Ectodermal cell (in vitro differentiated cells): ENCODE measurements at regions not wholly inside any gene's neighbourhood (a gene's known extent, or its start where the extent isn't known, plus 50 kb on each side); places are given as distances from the start of the nearest gene placed in this dataset.

Experiments used
- H3K27ac ChIP-seq: 2 replicates; pipeline ENCODE4 v1.7.0; 2013; ENCODE audit warnings: mild to moderate bottlenecking, low read depth, low read length; ENCODE audit not compliant: insufficient read depth, poor library complexity, severe bottlenecking
- H3K27me3 ChIP-seq: 2 replicates; pipeline ENCODE4 v1.7.0; 2013; ENCODE audit warnings: mild to moderate bottlenecking, low read length; ENCODE audit not compliant: insufficient read depth, control insufficient read depth, poor library complexity, severe bottlenecking
- H3K36me3 ChIP-seq: one replicate; pipeline ENCODE4 v1.7.0; 2013; ENCODE audit warnings: low read length; ENCODE audit not compliant: control insufficient read depth, insufficient read depth
- H3K4me1 ChIP-seq: one replicate; pipeline ENCODE4 v1.7.0; 2013; ENCODE audit warnings: low read length; ENCODE audit not compliant: control insufficient read depth, insufficient read depth
- H3K4me3 ChIP-seq: 2 replicates; pipeline ENCODE4 v1.7.0; 2013; ENCODE audit warnings: low read depth, low read length, control low read depth; ENCODE audit not compliant: insufficient read depth
- H3K9me3 ChIP-seq: 2 replicates; pipeline ENCODE4 v1.7.0; 2013; ENCODE audit warnings: mild to moderate bottlenecking, low read length, moderate library complexity; ENCODE audit not compliant: control insufficient read depth
- WGBS, 2 experiments: methylation state at CpG; one replicate each; pipeline ENCODE4 v1.1.7; 2013; ENCODE audit warnings: missing lambda C conversion rate in 2 of 2; 5-methylcytosine and 5-hydroxymethylcytosine counted together

DNA sequence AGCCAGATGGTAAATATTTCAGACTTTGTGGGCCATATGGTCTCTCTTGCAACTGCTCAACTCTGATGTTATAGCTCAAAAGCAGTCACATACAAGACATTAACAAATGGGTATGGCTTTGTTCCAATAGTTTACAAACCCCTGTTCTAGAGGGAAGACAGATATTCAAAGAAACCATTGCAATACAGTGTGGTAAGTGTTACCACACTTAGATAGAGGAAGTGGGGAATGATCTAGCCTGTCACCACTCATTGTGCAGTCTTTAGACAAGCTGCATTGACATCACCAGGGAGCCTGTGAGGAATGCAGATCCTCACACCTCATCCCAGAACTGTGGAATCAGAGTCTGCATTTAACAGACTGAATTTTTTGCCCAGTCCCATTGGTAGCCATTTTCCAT lies 80.0 kb upstream of the RGS6 start:
- H3K27me3 ChIP-seq = no peaks in the 10 kb centered on the region
- no peak overlapping the region for H3K4me3 ChIP-seq
- H3K36me3 ChIP-seq = no peaks in the 10 kb centered on the region
- H3K4me1 ChIP-seq = peaks cover 5% of the 10 kb centered on the region
- no peak overlapping the region for H3K27ac ChIP-seq
- H3K9me3 ChIP-seq = no peaks in the 10 kb centered on the region

DNA sequence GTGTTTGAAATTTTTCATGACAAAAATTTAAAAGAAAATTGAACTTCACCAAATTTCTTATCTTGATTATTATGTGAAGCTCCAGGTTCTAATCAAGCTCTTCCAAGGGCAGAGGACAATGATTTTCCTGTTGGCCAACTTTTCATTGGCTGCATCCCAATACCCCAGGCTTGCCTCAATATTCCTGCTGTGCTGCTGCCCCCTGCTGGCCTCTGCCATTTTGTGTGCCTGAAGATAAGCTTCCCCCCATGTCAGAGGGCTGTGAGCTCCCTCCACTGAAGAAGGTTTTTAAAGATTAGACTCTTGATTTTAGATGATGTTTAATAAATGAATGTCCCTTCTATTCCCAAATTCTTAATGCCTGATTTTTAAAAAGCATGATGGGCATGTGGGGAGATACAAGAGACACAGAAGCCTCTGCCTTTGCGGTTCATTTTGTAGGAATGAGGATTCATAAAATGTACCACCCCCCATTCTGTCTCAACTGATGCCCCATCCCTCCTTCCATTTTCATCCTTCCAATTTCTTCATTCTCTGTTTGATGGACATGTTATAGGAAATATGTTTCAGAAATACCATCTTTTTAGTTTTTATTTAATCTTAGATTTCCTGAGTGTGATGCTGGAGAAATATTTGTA lies 76.7 kb upstream of the RGS6 start:
- Histone ChIP-seq H3K9me3 (no peaks in the 10 kb centered on the region), H3K4me1 (peaks cover 5% of the 10 kb centered on the region), H3K4me3 (no peak overlapping the region), H3K27ac (no peak overlapping the region), H3K27me3 (no peaks in the 10 kb centered on the region), H3K36me3 (no peaks in the 10 kb centered on the region)
- 100% methylated on average over 1 of the region's 1 CpG; no CpG with 5 or more reads in 1 of the 2 experiments for WGBS, 2 experiments

- no peaks in the 10 kb centered on the region for H3K36me3 ChIP-seq
- H3K27me3 ChIP-seq = no peaks in the 10 kb centered on the region
- H3K4me1 ChIP-seq = peaks cover 5% of the 10 kb centered on the region
- no peak overlapping the region for H3K4me3 ChIP-seq
- 88 to 92% methylated on average over 9 of the region's 9 CpGs for WGBS, 2 experiments
- H3K27ac ChIP-seq = no peak overlapping the region
- no peaks in the 10 kb centered on the region for H3K9me3 ChIP-seq
These were observed 75.9 kb upstream of the RGS6 start for GRCh38 chr14:71856199-71856919.

- Histone ChIP-seq H3K27ac (no peak overlapping the region), H3K27me3 (no peaks in the 10 kb centered on the region), H3K4me3 (no peak overlapping the region), H3K4me1 (no peaks in the 10 kb centered on the region), H3K36me3 (no peaks in the 10 kb centered on the region), H3K9me3 (no peaks in the 10 kb centered on the region)
- whole genome bisulfite sequencing, 2 experiments = 92 to 96% methylated on average over 3 of the region's 3 CpGs
These were observed 69.2 kb upstream of the RGS6 start for GRCh38 chr14:71863049-71863448.

DNA sequence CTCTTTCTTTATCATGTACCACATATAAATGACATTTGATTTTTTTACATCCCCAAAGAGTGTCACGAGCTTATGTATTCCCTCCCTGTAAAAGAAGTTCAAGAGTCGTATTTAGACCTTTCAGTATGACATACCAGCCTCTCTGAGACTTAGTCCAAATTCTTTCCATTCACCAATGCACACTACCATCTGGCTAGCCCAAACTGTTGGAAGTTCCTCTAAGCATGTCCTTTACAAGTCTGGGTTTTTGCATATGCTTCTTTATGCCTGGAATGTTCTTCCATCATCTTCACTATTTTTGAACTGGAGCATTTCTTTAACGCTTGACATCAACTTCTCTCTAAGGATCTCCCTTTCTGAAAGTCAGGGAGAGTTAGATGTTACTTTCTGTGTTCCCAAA lies 68.5 kb upstream of the RGS6 start:
- Histone ChIP-seq H3K4me1 (no peaks in the 10 kb centered on the region), H3K27me3 (no peaks in the 10 kb centered on the region), H3K9me3 (no peaks in the 10 kb centered on the region), H3K36me3 (no peaks in the 10 kb centered on the region), H3K27ac (no peak overlapping the region), H3K4me3 (no peak overlapping the region)
- 89 to 98% methylated on average over 3 of the region's 3 CpGs for WGBS, 2 experiments
